HG02759 (cell line): ENCODE measurements at regions not wholly inside any gene's neighbourhood (a gene's known extent, or its start where the extent isn't known, plus 50 kb on each side); places are given as distances from the start of the nearest gene placed in this dataset.
"Not testable (repeated sequence)": the region's sequence is repeated elsewhere in the genome, so short reads cannot be mapped to it uniquely, and the experiment has no call there.

Experiments
- ATAC-seq: cut with Tn5 transposase; IDR thresholded peaks from one replicate; pipeline ENCODE4 v1.9.1; 2021; ENCODE audit warnings: mild to moderate bottlenecking, moderate library complexity; ENCODE audit not compliant: unreplicated experiment

- no peak for ATAC-seq
Observed at GRCh38 chr3:71964170-71964569, 179.2 kb upstream of the PROK2 start.

- ATAC-seq, result no peak
Observed at GRCh38 chr3:71962561-71963240, 177.8 kb upstream of the PROK2 start.

GRCh38 chr3:71961891-71962290, 176.9 kb upstream of the PROK2 start:
- ATAC-seq, result no peak

- ATAC-seq, result no peak
Observed at GRCh38 chr3:71961378-71961777, 176.4 kb upstream of the PROK2 start.

GRCh38 chr3:71958533-71958932, 173.6 kb upstream of the PROK2 start:
- no peak for ATAC-seq

GRCh38 chr3:71956716-71957115, 171.8 kb upstream of the PROK2 start:
- no peak for ATAC-seq

GRCh38 chr3:71956069-71956340, 171.1 kb upstream of the PROK2 start:
- ATAC-seq, result no peak

GRCh38 chr3:71955240-71956068, 170.5 kb upstream of the PROK2 start:
- no peak for ATAC-seq

- ATAC-seq, result no peak
Observed at GRCh38 chr3:71951842-71952241, 166.9 kb upstream of the PROK2 start.

- ATAC-seq, result no peak
Observed at GRCh38 chr3:71951361-71951760, 166.4 kb upstream of the PROK2 start.

GRCh38 chr3:71949442-71949841, 164.5 kb upstream of the PROK2 start:
- ATAC-seq, result no peak

GRCh38 chr3:71944482-71945065, 159.6 kb upstream of the PROK2 start:
- ATAC-seq, result no peak

- ATAC-seq, result no peak
Observed at GRCh38 chr3:71942432-71943187, 157.7 kb upstream of the PROK2 start.

- ATAC-seq, result no peak
Observed at GRCh38 chr3:71940486-71940885, 155.5 kb upstream of the PROK2 start.

- ATAC-seq, result not testable (repeated sequence)
Observed at GRCh38 chr3:71938081-71938480, 153.1 kb upstream of the PROK2 start.

GRCh38 chr3:71936681-71937080, 151.7 kb upstream of the PROK2 start:
- ATAC-seq, result no peak

GRCh38 chr3:71934520-71935270, 149.7 kb upstream of the PROK2 start:
- ATAC-seq, result no peak

GRCh38 chr3:71931922-71932321, 147.0 kb upstream of the PROK2 start:
- ATAC-seq, result no peak

- ATAC-seq, result peak; percentile 59
Observed at GRCh38 chr3:71930056-71930991, 145.4 kb upstream of the PROK2 start.

GRCh38 chr3:71928212-71928611, 143.3 kb upstream of the PROK2 start:
- ATAC-seq, result no peak
